ENCODE measurements at regions not wholly inside any gene's neighbourhood (a gene's known extent, or its start where the extent isn't known, plus 50 kb on each side); places are given as distances from the start of the nearest gene placed in this dataset.
"Not testable (repeated sequence)": the region's sequence is repeated elsewhere in the genome, so short reads cannot be mapped to it uniquely, and the experiment has no call there.

- not testable (repeated sequence) for TF ChIP-seq CTCF (conservative IDR thresholded peaks at IDR 0.05; ENCODE audit: low read depth, low read length); EZH2 (IDR thresholded peaks at IDR 0.05; ENCODE audit: low read length, unreplicated experiment); EZH2phosphoT487 (IDR thresholded peaks at IDR 0.05; ENCODE audit: borderline replicate concordance, low read length)
Measured at GRCh38 chr2:87636246-87636645, 111.6 kb upstream of the PLGLB2 start.

All from PC-3 (cell line).